ENCODE measurements at regions not wholly inside any gene's neighbourhood (a gene's known extent, or its start where the extent isn't known, plus 50 kb on each side); places are given as distances from the start of the nearest gene placed in this dataset.
A peak's percentile ranks its signal among the peaks of the same experiment; 100 is the strongest.

- TF ChIP-seq EZH2phosphoT487 (IDR thresholded peaks at IDR 0.05; ENCODE audit: low read depth, severe bottlenecking, unreplicated experiment) (no peak), CTCF (IDR thresholded peaks at IDR 0.05; ENCODE audit: poor library complexity) (no peak), EZH2 (IDR thresholded peaks at IDR 0.05; ENCODE audit: borderline replicate concordance) (no peak)
- no peak overlapping the region for H3K4me2 ChIP-seq
- no peaks in the 10 kb centered on the region for H3K79me2 ChIP-seq
Measured at GRCh38 chr14:84591827-84592445, 938.0 kb upstream of the FLRT2 start.

GRCh38 chr14:84592770-84593169 is 937.2 kb upstream of the FLRT2 start:
- 60% methylated on average over 2 of the region's 2 CpGs for WGBS (ENCODE audit: low lambda C conversion rate, missing lambda C conversion rate)

More at GRCh38 chr14:84591827-84592445, 938.0 kb upstream of the FLRT2 start:
- Histone ChIP-seq H3K27me3 (no peaks in the 10 kb centered on the region), H3K9me2 (replicated peaks; ENCODE audit: insufficient read depth) (no peaks in the 10 kb centered on the region), H3K36me3 (replicated peaks; ENCODE audit: insufficient read depth, low read depth) (no peaks in the 10 kb centered on the region), H3K9me3 (ENCODE audit: low read depth) (no peaks in the 10 kb centered on the region), H4K20me1 (ENCODE audit: insufficient read depth, poor library complexity, severe bottlenecking) (no peaks in the 10 kb centered on the region), H3K4me3 (no peak overlapping the region), H3K27ac (peak overlapping the region; percentile 45), H3K4me1 (ENCODE audit: insufficient read depth) (no peaks in the 10 kb centered on the region), H2AFZ (no peak overlapping the region)
- peak; percentile 6 for DNase-seq (ENCODE audit: low spot score)
- WGBS (ENCODE audit: low lambda C conversion rate, missing lambda C conversion rate): 83% methylated on average over 9 of the region's 9 CpGs

GRCh38 chr14:84610086-84610485 is 919.9 kb upstream of the FLRT2 start:
- 60% methylated on average over 2 of the region's 2 CpGs for WGBS (ENCODE audit: low lambda C conversion rate, missing lambda C conversion rate)
- no peaks in the 10 kb centered on the region for H3K4me1 ChIP-seq (ENCODE audit: insufficient read depth)
- H3K9me3 ChIP-seq (ENCODE audit: low read depth): no peaks in the 10 kb centered on the region
- no peaks in the 10 kb centered on the region for H3K27me3 ChIP-seq
- DNase-seq (ENCODE audit: low spot score): no peak
- H3K27ac ChIP-seq: no peak overlapping the region
- H2AFZ ChIP-seq: no peak overlapping the region
- H3K36me3 ChIP-seq (replicated peaks; ENCODE audit: insufficient read depth, low read depth): no peaks in the 10 kb centered on the region
- no peaks in the 10 kb centered on the region for H3K9me2 ChIP-seq (replicated peaks; ENCODE audit: insufficient read depth)
- no peaks in the 10 kb centered on the region for H4K20me1 ChIP-seq (ENCODE audit: insufficient read depth, poor library complexity, severe bottlenecking)
- H3K79me2 ChIP-seq: no peaks in the 10 kb centered on the region
- H3K4me3 ChIP-seq: no peak overlapping the region
- TF ChIP-seq EZH2 (IDR thresholded peaks at IDR 0.05; ENCODE audit: borderline replicate concordance) (no peak), CTCF (IDR thresholded peaks at IDR 0.05; ENCODE audit: poor library complexity) (no peak), EZH2phosphoT487 (IDR thresholded peaks at IDR 0.05; ENCODE audit: low read depth, severe bottlenecking, unreplicated experiment) (no peak)
- H3K4me2 ChIP-seq: no peak overlapping the region

More at GRCh38 chr14:84592770-84593169, 937.2 kb upstream of the FLRT2 start:
- no peaks in the 10 kb centered on the region for H3K9me3 ChIP-seq (ENCODE audit: low read depth)
- no peaks in the 10 kb centered on the region for H3K27me3 ChIP-seq
- no peak overlapping the region for H3K4me3 ChIP-seq
- no peaks in the 10 kb centered on the region for H3K79me2 ChIP-seq
- DNase-seq (ENCODE audit: low spot score): peak; percentile 9
- H3K4me1 ChIP-seq (ENCODE audit: insufficient read depth): no peaks in the 10 kb centered on the region
- no peaks in the 10 kb centered on the region for H3K9me2 ChIP-seq (replicated peaks; ENCODE audit: insufficient read depth)
- H2AFZ ChIP-seq: no peak overlapping the region
- H3K27ac ChIP-seq: no peak overlapping the region
- no peak overlapping the region for H3K4me2 ChIP-seq
- no peaks in the 10 kb centered on the region for H3K36me3 ChIP-seq (replicated peaks; ENCODE audit: insufficient read depth, low read depth)
- TF ChIP-seq EZH2 (IDR thresholded peaks at IDR 0.05; ENCODE audit: borderline replicate concordance): no peak
- no peak for TF ChIP-seq CTCF (IDR thresholded peaks at IDR 0.05; ENCODE audit: poor library complexity)
- H4K20me1 ChIP-seq (ENCODE audit: insufficient read depth, poor library complexity, severe bottlenecking): no peaks in the 10 kb centered on the region
